H9 (cell line): ENCODE measurements at regions not wholly inside any gene's neighbourhood (a gene's known extent, or its start where the extent isn't known, plus 50 kb on each side); places are given as distances from the start of the nearest gene placed in this dataset.

Source experiments
- DNase-seq: peaks from one replicate; pipeline ENCODE4 v3.0.0-alpha.2; 2017
- H2AFZ ChIP-seq: one replicate; pipeline ENCODE4 v1.6.1; 2013; ENCODE audit warnings: mild to moderate bottlenecking, low read length, control low read depth, moderate library complexity
- H2AK5ac ChIP-seq: 2 replicates; pipeline ENCODE4 v1.6.1; 2013; ENCODE audit warnings: low read length, control low read depth, mixed read lengths; ENCODE audit not compliant: insufficient read length
- H2BK120ac ChIP-seq: one replicate; pipeline ENCODE4 v1.6.1; 2013; ENCODE audit warnings: low read depth, mild to moderate bottlenecking, low read length, control low read depth, inconsistent platforms; ENCODE audit not compliant: poor library complexity, severe bottlenecking
- H2BK12ac ChIP-seq: 2 replicates; pipeline ENCODE4 v1.6.1; 2013; ENCODE audit warnings: low read length, control low read depth, mixed read lengths, low read depth; ENCODE audit not compliant: insufficient read length
- H2BK15ac ChIP-seq: 2 replicates; pipeline ENCODE4 v1.6.1; 2013; ENCODE audit warnings: low read depth, low read length, control low read depth
- H2BK20ac ChIP-seq: one replicate; pipeline ENCODE4 v1.6.1; 2013; ENCODE audit warnings: low read depth, mild to moderate bottlenecking, low read length, control low read depth, inconsistent platforms; ENCODE audit not compliant: poor library complexity, severe bottlenecking
- H2BK5ac ChIP-seq: 2 replicates; pipeline ENCODE4 v1.6.1; 2013; ENCODE audit warnings: low read length, control low read depth, mixed read lengths; ENCODE audit not compliant: insufficient read length
- H3K14ac ChIP-seq: 2 replicates; pipeline ENCODE4 v1.6.1; 2013; ENCODE audit warnings: low read length, control low read depth; ENCODE audit not compliant: insufficient read depth
- H3K18ac ChIP-seq: 2 replicates; pipeline ENCODE4 v1.6.1; 2013; ENCODE audit warnings: low read depth, mild to moderate bottlenecking, mixed read lengths, low read length, control low read depth; ENCODE audit not compliant: insufficient read length
- H3K23ac ChIP-seq: 2 replicates; pipeline ENCODE4 v1.6.1; 2013; ENCODE audit warnings: low read length, control low read depth, mixed read lengths, low read depth; ENCODE audit not compliant: insufficient read length
- H3K23me2 ChIP-seq: 2 replicates; pipeline ENCODE4 v1.6.1; 2013; ENCODE audit warnings: low read depth, mild to moderate bottlenecking, mixed read lengths, low read length, control low read depth; ENCODE audit not compliant: insufficient read length, poor library complexity, severe bottlenecking
- H3K27ac ChIP-seq: 2 replicates; pipeline ENCODE4 v1.5.1; 2013; ENCODE audit warnings: low read length, control low read depth, mixed read lengths, low read depth; ENCODE audit not compliant: insufficient read length
- H3K27me3 ChIP-seq: 2 replicates; pipeline ENCODE4 v1.6.1; 2013; ENCODE audit warnings: low read length, control low read depth, inconsistent platforms; ENCODE audit not compliant: insufficient read depth
- H3K4ac ChIP-seq: 2 replicates; pipeline ENCODE4 v1.6.1; 2013; ENCODE audit warnings: low read depth, mild to moderate bottlenecking, control low read depth, inconsistent platforms, low read length, moderate library complexity
- H3K4me1 ChIP-seq: 2 replicates; pipeline ENCODE4 v1.6.1; 2013; ENCODE audit warnings: low read length, control low read depth, inconsistent platforms; ENCODE audit not compliant: insufficient read depth
- H3K4me2 ChIP-seq: 2 replicates; pipeline ENCODE4 v1.6.1; 2013; ENCODE audit warnings: low read length, control low read depth, mixed read lengths; ENCODE audit not compliant: insufficient read length, insufficient read depth
- H3K56ac ChIP-seq: 2 replicates; pipeline ENCODE4 v1.6.1; 2013; ENCODE audit warnings: low read depth, mild to moderate bottlenecking, mixed read lengths, low read length, control low read depth; ENCODE audit not compliant: insufficient read length
- H3K79me1 ChIP-seq: 2 replicates; pipeline ENCODE4 v1.6.1; 2013; ENCODE audit warnings: low read depth, mild to moderate bottlenecking, moderate library complexity, low read length, control low read depth, inconsistent platforms; ENCODE audit not compliant: insufficient read depth, poor library complexity, severe bottlenecking
- H3K79me2 ChIP-seq: 2 replicates; pipeline ENCODE4 v1.6.1; 2013; ENCODE audit warnings: low read length, control low read depth, inconsistent platforms; ENCODE audit not compliant: insufficient read depth
- H3K9ac ChIP-seq: 2 replicates; pipeline ENCODE4 v1.6.1; 2013; ENCODE audit warnings: low read length, control low read depth, mixed read lengths; ENCODE audit not compliant: insufficient read length; ENCODE audit errors: extremely low read depth
- H3K9me3 ChIP-seq: one replicate; pipeline ENCODE4 v1.6.1; 2013; ENCODE audit warnings: low read depth, low read length, inconsistent platforms; ENCODE audit not compliant: control insufficient read depth
- H3T11ph ChIP-seq: one replicate; pipeline ENCODE4 v1.6.1; 2013; ENCODE audit warnings: mild to moderate bottlenecking, low read length, control low read depth, inconsistent platforms
- H4K20me1 ChIP-seq: one replicate; pipeline ENCODE4 v1.6.1; 2013; ENCODE audit not compliant: control insufficient read depth, insufficient read length, insufficient read depth
- H4K5ac ChIP-seq: 2 replicates; pipeline ENCODE4 v1.6.1; 2013; ENCODE audit warnings: low read depth, mild to moderate bottlenecking, mixed read lengths, low read length, control low read depth; ENCODE audit not compliant: insufficient read length
- H4K8ac ChIP-seq: replicated peaks from 2 replicates; pipeline ENCODE4 v1.6.1; 2013; ENCODE audit warnings: low read length, control low read depth, mixed read lengths, low read depth; ENCODE audit not compliant: insufficient read length
- H4K91ac ChIP-seq: 2 replicates; pipeline ENCODE4 v1.6.1; 2013; ENCODE audit warnings: low read depth, mild to moderate bottlenecking, moderate library complexity, mixed read lengths, low read length, control low read depth; ENCODE audit not compliant: insufficient read length
- H3K27ac Mint-ChIP-seq, 3 experiments: 2 replicates in 2 of 3; 3 replicates in 1 of 3; pipeline ENCODE4 v1.8.0; 2020 to 2021; ENCODE audit warnings: mixed read lengths in 3 of 3, mild to moderate bottlenecking in 1 of 3, moderate library complexity in 1 of 3
- H3K27me3 Mint-ChIP-seq: 2 replicates; pipeline ENCODE4 v1.8.0; 2021; ENCODE audit warnings: low read depth, mild to moderate bottlenecking, moderate library complexity, mixed read lengths
- H3K36me3 Mint-ChIP-seq, 3 experiments: 2 replicates in 2 of 3; 3 replicates in 1 of 3; pipeline ENCODE4 v1.8.0; 2020 to 2021; ENCODE audit warnings: low read depth in 3 of 3, mixed read lengths in 3 of 3; ENCODE audit not compliant: insufficient read depth in 1 of 3
- H3K4me1 Mint-ChIP-seq, 2 experiments: 2 replicates each; pipeline ENCODE4 v1.8.0; 2020; ENCODE audit warnings: mixed read lengths in 2 of 2
- H3K4me3 Mint-ChIP-seq, 2 experiments: 2 replicates in 1 of 2; 3 replicates in 1 of 2; pipeline ENCODE4 v1.8.0; 2020 to 2021; ENCODE audit warnings: mild to moderate bottlenecking in 2 of 2, mixed read lengths in 2 of 2, moderate library complexity in 1 of 2
- H3K9me3 Mint-ChIP-seq, 2 experiments: 2 replicates in 1 of 2; 3 replicates in 1 of 2; pipeline ENCODE4 v1.8.0; 2020; ENCODE audit warnings: mild to moderate bottlenecking in 2 of 2, mixed read lengths in 2 of 2, moderate library complexity in 1 of 2
- CTCF ChIP-seq: fragments of 200-600 bp; sonication (generic); conservative IDR thresholded peaks from 3 replicates; pipeline ENCODE4 v1.8.0; 2021; ENCODE audit warnings: antibody characterized with exemption, mild to moderate bottlenecking
- WGBS: extraction: QIAGEN DNeasy Blood & Tissue Kit; methylation state at CpG from one replicate; pipeline ENCODE4 v1.1.7; 2013; ENCODE audit warnings: missing lambda C conversion rate, low lambda C conversion rate, mixed read lengths; ENCODE audit not compliant: insufficient read length; ENCODE audit errors: extremely low coverage; 5-methylcytosine and 5-hydroxymethylcytosine counted together

DNA sequence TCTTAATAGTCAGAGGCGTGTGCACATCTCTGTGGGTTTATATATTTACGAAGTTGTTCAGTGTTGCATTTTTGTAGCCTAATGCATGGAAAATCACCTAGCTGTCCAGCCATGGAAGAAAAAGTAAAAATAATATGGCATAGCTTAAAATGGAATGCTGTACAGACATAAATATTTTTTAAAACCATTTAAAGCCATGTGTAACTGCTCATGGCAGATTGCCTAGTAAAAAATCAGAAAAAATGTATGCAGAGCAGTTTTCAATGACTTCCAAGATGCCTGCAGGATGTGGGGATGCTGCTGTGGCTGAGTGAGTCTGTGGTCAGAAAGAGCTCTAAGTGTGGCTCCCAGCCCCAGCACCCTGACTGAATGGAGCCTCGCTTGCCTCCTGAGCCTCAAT, 64.8 kb upstream of the ALKAL2 start:
- Histone ChIP-seq H3K79me2 (no peaks in the 10 kb centered on the region), H2BK120ac (no peak overlapping the region), H2AFZ (no peak overlapping the region), H3K27ac (no peak overlapping the region), H2BK12ac (no peak overlapping the region), H3K14ac (no peak overlapping the region), H3K4me2 (no peak overlapping the region), H3K27me3 (no peaks in the 10 kb centered on the region), H3K4me1 (no peaks in the 10 kb centered on the region), H4K20me1 (no peaks in the 10 kb centered on the region), H2BK20ac (no peak overlapping the region), H3K9ac (no peak overlapping the region), H4K8ac (no peak overlapping the region), H3K56ac (no peak overlapping the region), H2AK5ac (no peak overlapping the region), H3K23me2 (no peaks in the 10 kb centered on the region), H3K4ac (no peak overlapping the region), H2BK5ac (no peak overlapping the region), H3K18ac (no peak overlapping the region), H3K9me3 (no peaks in the 10 kb centered on the region), H3T11ph (no peak overlapping the region), H3K23ac (no peak overlapping the region), H4K91ac (no peak overlapping the region), H4K5ac (no peak overlapping the region), H2BK15ac (no peak overlapping the region), H3K79me1 (no peaks in the 10 kb centered on the region)
- Mint-ChIP-seq H3K36me3 (no peaks in the 10 kb centered on the region), H3K9me3 (no peaks in the 10 kb centered on the region), H3K4me1 (no peaks in the 10 kb centered on the region), H3K27ac (no peak overlapping the region), H3K4me3 (no peak overlapping the region), H3K27me3 (peaks cover 2% of the 10 kb centered on the region; the same call in 1 of the 2 replicates)
- no peak for TF ChIP-seq CTCF
- DNase-seq = no peak
- no CpG with 5 or more reads among the region's 3 CpGs for WGBS
